ENCODE measurements at regions not wholly inside any gene's neighbourhood (a gene's known extent, or its start where the extent isn't known, plus 50 kb on each side); places are given as distances from the start of the nearest gene placed in this dataset.

GRCh38 chr9:29440449-29440848 lies 1867.2 kb upstream of the C9orf72 start:
- no peak for TF ChIP-seq CTCF (IDR thresholded peaks at IDR 0.05)
- no peak for TF ChIP-seq EP300 (IDR thresholded peaks at IDR 0.05)
- no peak for TF ChIP-seq POLR2A (IDR thresholded peaks at IDR 0.05)

All from ovary (tissue), 3 donors.